HG03060 (cell line): ENCODE measurements at regions not wholly inside any gene's neighbourhood (a gene's known extent, or its start where the extent isn't known, plus 50 kb on each side); places are given as distances from the start of the nearest gene placed in this dataset.
A peak's percentile ranks its signal among the peaks of the same experiment; 100 is the strongest.
"Not testable (repeated sequence)": the region's sequence is repeated elsewhere in the genome, so short reads cannot be mapped to it uniquely, and the experiment has no call there.

Experiments used
- ATAC-seq: cut with Tn5 transposase; IDR thresholded peaks from one replicate; pipeline ENCODE4 v1.9.1; 2021; ENCODE audit warnings: low read depth, moderate number of reproducible peaks; ENCODE audit not compliant: unreplicated experiment

DNA sequence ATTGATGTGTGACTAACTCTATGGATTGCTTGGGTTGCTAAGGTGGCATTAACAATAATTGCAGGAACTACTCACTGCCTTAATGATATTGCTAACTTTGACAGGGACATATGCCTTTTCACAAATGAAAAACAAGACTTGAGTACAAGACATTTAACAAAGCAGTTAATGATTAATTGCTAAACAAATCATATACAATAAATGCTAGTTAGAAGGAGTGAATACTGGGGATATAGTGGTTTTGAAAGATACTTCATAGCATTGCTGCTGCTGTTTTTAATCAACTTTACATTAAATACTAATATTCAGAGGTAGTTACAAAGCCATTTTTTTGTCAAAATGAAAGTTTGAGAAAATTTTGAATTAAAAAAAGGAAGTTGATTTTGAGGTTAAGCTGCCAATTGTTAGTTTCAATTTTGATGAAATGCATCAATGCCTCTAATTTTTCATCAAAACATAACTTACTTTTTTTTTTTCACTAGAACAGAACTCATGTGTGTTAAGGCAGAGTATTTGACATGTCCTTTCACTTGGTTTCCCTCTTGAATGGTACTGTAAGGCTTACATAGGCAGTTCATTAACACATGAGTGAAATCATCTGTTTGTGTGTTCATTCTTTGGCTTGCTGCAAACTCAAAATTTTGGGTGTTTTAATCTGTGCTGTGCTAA, 106.2 kb upstream of the SEMA3D start:
- peak; percentile 31 for ATAC-seq

DNA sequence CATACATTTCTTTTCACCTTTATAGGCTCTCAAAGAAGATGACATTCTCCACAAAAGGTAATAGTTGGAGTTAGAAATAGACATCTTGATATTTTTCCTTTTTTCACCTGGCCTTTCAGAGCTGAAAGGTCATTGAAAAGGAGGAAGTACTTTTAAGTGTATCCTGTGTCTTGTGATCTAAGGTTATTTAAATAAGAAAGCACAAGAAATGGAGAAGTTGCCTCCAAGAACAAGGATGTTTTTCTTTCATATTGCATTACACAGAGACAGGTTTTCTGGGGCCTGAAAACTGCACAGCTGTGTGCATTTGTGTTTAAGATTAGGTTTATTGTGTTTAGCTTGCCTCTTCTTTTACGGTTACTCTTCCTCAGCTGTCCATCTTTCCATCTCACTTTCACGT, 103.4 kb upstream of the SEMA3D start:
- ATAC-seq: peak; percentile 42

DNA sequence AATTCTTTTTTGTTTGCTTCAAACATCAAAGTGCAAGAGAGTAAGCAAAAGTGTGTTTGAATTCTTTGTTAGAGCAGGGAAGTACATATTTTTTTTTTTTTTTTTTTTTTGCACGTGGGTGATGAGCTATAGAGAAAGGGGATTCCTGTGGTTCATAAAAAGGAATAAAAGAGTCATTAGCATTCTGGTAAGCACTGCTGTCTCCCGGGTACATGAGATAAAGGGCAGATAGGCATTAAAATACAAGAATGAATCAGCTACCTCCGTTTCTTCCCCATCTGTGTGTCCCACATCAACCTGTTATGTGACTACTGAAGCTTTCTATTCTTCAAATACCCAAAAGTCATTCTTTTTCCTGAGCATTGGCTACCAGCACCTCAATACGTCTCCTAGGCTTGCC, 102.4 kb upstream of the SEMA3D start:
- no peak for ATAC-seq

DNA sequence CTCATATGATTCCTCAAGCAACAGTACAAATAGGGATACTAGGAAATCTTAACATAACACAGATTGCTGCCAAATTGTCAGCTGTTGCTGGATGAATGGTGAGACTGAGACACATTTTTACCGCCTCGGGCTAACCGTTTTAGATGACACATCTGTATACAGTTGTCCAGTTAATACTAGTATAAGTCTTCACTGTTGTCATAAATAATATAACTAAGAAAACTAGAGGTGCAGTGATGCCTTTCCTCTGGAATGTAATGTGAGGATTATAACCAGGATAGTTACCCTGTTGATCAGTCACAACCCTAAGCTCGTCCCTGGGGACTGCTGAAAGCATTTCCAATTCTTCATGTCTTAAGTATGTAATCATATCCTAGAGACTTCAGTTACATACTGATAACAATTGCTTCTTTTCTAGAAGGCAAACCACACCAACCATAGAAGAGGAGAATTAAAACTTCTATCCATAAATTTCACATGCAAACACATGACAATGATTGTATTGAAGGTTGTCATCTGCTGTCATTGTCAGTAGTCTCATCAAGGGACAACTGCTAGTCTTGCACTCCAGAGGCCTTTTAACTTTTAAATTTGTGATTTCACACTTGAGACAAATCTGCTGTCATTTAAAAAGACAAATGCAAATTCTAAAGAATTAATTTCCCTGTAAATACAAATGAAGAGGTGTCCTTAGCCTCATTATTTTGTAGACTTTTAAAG, 100.4 kb upstream of the SEMA3D start:
- ATAC-seq: no peak

DNA sequence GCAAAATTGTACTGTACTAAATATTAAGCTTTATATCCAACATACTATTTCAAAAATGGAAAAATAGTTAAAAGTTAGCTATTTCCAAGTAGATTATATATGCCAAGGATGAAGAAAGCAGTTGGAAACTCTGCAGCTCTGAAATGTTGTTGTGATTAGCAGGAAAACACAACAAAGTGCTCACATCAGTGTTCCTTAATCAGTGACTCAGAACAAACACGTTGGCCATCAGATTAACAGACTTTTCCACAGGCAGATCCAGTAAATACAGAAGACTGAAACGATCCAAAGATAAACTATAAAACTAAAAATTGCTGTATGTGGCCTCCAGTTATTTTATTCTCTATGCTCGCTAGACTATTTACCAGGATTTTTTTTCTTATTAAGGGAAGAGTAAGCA, 99.6 kb upstream of the SEMA3D start:
- ATAC-seq: no peak

DNA sequence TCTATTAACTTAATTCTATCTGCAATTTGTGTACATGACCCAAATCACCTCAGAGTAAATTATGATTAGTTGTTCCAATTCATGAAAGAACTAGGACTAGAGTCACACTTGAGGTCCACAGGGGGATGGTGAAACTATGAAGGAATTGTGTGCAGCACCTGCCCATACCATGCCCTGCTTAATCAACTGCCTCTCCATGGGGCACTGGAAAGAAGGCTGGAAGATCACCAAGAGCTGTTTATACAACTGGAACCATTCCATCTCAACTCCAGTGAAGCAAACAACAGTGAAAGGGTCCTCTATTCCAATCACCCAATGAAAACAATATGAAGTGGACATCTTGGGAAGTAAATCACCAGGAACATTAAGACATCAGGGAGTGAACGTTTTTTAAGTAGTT, 98.7 kb upstream of the SEMA3D start:
- ATAC-seq: no peak

DNA sequence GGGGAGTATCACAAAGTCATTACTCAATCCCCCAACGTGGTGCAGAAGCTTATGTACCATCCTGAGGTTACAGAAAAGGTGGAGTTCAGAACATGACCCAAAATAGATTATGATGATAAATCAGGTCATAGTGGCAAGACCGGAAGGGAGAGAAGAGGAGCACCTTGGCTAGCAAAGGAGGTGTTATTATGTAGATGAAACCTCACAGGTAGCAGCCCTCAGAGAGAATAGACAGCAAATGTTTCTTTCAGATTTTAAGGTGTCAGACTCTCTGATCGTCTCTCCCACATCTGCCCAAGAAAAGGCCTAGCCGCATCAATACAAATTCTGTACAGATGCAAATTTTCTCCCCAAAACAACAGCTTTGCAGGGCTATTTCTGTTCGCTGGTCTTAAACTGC, 88.3 kb upstream of the SEMA3D start:
- ATAC-seq: no peak

DNA sequence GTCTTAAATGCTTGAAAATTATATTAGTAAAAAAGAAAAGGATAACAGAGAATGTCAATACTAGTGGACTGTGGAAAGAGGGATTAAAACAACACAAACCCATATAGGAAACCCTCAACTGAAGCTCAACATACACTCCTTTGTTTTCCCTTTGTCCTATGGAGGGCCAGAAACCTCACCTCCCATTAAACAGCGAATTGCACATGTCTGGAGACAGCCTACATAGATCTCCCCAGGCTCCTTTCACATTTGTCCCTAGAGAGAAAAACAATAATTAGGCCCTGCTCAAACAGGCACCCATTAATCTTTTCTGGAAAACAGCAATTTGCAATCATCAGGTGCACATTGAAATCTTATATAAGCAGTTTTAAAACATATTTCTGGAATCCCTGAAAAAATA, 87.6 kb upstream of the SEMA3D start:
- ATAC-seq: no peak

DNA sequence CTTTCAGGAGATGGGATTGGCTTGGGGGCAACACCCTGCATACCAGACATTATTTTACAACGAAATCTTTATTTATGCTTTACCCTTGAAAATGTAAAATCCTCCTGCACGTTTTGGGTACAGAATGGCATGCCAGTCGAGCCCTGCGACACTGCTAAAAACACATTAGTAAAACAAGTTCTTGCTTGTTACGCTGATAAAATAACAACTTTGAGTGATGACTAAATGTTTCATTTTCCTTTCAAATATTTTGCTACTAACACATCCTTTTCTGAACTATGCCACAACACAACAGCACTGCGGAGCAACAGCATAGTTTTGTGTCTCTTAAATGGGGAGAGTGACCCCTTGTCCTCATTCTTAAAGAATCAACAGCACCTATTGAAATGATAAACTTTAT, 76.0 kb upstream of the SEMA3D start:
- ATAC-seq: no peak

DNA sequence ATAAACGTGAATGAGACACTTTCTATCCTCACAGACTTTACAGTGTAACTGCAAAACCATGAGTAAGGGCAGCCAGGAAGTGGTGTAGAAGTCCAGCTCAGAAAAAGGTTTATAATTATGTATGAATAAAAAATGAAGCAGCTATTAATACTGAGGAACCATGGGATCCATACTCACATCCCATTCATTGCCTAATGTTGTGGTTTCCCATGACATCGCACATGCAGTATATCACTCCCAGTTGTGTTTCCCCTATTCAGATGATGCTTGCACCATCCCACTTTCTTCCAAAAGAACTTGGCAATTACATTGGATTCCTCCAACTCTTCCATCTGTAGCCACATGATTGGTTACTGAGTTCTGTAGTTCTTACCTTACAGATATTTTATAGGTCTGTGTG, 74.5 kb upstream of the SEMA3D start:
- ATAC-seq: no peak

DNA sequence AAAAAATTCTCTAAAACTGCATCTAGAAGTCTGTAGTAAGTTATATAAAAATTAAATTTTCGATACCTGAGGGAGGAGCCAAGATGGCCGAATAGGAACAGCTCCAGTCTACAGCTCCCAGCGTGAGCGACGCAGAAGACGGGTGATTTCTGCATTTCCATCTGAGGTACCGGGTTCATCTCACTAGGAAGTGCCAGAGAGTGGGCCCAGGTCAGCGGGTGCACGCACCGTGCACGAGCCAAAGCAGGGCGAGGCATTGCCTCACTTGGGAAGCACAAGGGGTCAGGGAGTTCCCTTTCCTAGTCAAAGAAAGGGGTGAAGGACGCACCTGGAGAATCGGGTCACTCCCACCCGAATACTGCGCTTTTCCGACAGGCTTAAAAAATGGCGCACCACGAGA, 62.9 kb upstream of the SEMA3D start:
- not testable (repeated sequence) for ATAC-seq

DNA sequence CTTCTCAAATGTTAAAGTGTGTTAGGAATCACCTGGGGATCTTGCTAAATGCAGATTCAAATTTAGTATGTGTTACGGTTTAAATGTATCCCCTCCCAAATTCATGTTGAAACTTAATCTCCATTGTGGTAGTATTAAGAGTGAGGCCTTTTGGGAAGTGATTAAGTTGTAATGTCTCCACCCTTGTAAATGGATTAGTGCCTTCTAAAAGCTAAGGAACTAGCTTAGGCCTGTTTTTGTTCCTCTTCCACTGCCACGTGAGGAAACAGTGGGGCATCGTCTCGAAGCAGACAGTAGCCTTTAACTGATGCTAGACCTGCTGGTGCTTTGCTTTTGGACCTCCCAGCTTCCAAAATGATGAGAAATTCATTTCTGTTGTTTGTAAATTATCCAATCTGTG, 52.3 kb upstream of the SEMA3D start:
- ATAC-seq: no peak

DNA sequence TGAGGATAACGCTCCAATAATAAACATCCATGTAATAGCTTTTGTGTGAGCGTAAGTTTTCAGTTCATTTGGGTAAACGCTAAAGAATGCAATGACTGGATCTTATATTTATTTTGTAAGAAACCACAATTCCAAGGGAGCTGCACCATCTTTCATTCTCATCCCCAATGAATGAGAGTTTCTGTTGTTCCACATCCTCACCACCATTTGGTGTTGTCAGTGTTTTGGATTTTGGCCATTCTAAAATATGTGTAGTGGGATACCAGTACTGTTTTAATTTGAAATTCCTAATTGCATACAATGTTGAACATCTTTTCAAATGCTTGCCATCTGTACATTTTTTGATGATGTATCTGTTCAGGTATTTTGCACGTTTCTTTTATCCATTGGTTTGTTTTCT, 50.9 kb upstream of the SEMA3D start:
- ATAC-seq: no peak
